ENCODE measurements at regions not wholly inside any gene's neighbourhood (a gene's known extent, or its start where the extent isn't known, plus 50 kb on each side); places are given as distances from the start of the nearest gene placed in this dataset.

DNA sequence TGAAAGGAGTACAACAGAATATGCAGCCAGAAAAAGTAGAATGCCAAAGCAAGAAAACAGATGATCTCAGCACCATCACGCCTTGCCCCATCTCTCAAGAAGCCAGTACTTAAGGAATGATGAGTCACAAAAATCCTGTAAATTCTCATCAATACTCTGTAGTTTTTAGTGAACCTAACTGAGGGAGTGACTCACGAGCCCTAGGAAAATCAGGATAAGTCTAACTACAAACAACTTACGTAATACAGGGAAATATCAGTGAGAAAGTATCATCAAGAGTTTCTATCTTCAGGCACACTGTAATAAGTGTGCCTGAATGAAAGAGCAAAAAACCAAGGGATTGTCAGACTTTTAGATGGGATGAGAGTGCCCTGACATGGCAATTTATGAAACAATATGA, 644.4 kb downstream of the STPG2 start:
- no peak for TF ChIP-seq GABPA (IDR thresholded peaks at IDR 0.05; ENCODE audit: low read depth)
- no peak for TF ChIP-seq REST (IDR thresholded peaks at IDR 0.05; ENCODE audit: insufficient replicate concordance, low read depth)
- no peak for TF ChIP-seq POLR2AphosphoS5 (IDR thresholded peaks at IDR 0.05; ENCODE audit: low read depth)
- TF ChIP-seq SPI1 (IDR thresholded peaks at IDR 0.05; ENCODE audit: borderline replicate concordance, low read depth) = no peak
- TF ChIP-seq, protein P1, sequence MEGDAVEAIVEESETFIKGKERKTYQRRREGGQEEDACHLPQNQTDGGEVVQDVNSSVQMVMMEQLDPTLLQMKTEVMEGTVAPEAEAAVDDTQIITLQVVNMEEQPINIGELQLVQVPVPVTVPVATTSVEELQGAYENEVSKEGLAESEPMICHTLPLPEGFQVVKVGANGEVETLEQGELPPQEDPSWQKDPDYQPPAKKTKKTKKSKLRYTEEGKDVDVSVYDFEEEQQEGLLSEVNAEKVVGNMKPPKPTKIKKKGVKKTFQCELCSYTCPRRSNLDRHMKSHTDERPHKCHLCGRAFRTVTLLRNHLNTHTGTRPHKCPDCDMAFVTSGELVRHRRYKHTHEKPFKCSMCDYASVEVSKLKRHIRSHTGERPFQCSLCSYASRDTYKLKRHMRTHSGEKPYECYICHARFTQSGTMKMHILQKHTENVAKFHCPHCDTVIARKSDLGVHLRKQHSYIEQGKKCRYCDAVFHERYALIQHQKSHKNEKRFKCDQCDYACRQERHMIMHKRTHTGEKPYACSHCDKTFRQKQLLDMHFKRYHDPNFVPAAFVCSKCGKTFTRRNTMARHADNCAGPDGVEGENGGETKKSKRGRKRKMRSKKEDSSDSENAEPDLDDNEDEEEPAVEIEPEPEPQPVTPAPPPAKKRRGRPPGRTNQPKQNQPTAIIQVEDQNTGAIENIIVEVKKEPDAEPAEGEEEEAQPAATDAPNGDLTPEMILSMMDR (IDR thresholded peaks at IDR 0.05; ENCODE audit: insufficient read depth, low read length) = no peak
- Histone ChIP-seq H3K27me3 (ENCODE audit: insufficient read depth, poor library complexity, severe bottlenecking) (no peaks in the 10 kb centered on the region), H3K4me3 (replicated peaks; ENCODE audit: insufficient read depth, low read length) (no peak overlapping the region), H3K27ac (replicated peaks) (no peak overlapping the region)
- no peak for DNase-seq (ENCODE audit: low read depth in 1 of 2, low spot score in 1 of 2)

DNA sequence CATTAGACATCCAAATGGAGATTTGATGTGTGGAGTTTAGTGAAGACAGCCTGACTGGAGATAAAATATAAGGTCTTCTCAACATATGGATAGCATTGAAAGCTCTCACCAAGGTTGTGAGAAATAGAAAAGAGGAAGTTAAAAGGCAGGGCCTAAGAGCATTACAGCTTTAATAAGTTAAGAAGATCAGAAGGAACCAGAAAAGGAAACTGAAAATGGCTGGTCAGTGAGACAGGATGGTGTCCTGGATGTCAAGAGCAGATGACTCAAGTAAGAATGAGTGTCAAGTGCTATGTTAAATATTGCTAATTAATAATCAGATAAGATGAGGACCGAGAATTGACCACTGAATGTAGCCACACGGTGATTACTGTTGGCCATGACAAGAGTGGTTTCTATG, 642.9 kb downstream of the STPG2 start:
- Histone ChIP-seq H3K27ac (replicated peaks) (no peak overlapping the region), H3K27me3 (ENCODE audit: insufficient read depth, poor library complexity, severe bottlenecking) (no peaks in the 10 kb centered on the region), H3K4me3 (replicated peaks; ENCODE audit: insufficient read depth, low read length) (no peak overlapping the region)
- DNase-seq (ENCODE audit: low read depth in 1 of 2, low spot score in 1 of 2) = no peak
- no peak for TF ChIP-seq REST (IDR thresholded peaks at IDR 0.05; ENCODE audit: insufficient replicate concordance, low read depth)
- TF ChIP-seq, protein P1 (IDR thresholded peaks at IDR 0.05; ENCODE audit: insufficient read depth, low read length) = no peak
- no peak for TF ChIP-seq SPI1 (IDR thresholded peaks at IDR 0.05; ENCODE audit: borderline replicate concordance, low read depth)
- no peak for TF ChIP-seq GABPA (IDR thresholded peaks at IDR 0.05; ENCODE audit: low read depth)
- TF ChIP-seq POLR2AphosphoS5 (IDR thresholded peaks at IDR 0.05; ENCODE audit: low read depth) = no peak

DNA sequence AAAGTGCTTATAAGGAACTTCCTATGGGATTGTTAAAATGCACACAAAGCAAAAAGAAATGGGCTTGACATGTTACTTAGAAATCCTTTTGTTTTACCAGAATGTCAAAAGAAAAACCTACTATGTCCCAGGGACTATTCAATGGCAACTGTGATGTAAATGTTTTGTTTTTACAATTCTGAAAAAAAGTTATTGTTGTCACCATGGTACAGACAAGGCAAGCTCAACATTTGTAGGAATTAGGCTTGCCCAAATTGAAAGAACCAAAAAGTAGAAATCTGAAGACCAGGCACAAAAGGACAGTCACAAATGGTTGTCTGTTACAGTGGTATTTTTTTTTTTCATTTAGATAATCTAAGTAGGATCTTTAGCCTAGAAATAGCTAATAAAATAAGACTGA, 638.6 kb downstream of the STPG2 start:
- Histone ChIP-seq H3K27ac (replicated peaks) (no peak overlapping the region), H3K4me3 (replicated peaks; ENCODE audit: insufficient read depth, low read length) (no peak overlapping the region), H3K27me3 (ENCODE audit: insufficient read depth, poor library complexity, severe bottlenecking) (no peaks in the 10 kb centered on the region)
- DNase-seq (ENCODE audit: low read depth in 1 of 2, low spot score in 1 of 2) = no peak
- no peak for TF ChIP-seq SPI1 (IDR thresholded peaks at IDR 0.05; ENCODE audit: borderline replicate concordance, low read depth)
- no peak for TF ChIP-seq GABPA (IDR thresholded peaks at IDR 0.05; ENCODE audit: low read depth)
- TF ChIP-seq, protein P1 (IDR thresholded peaks at IDR 0.05; ENCODE audit: insufficient read depth, low read length) = no peak
- no peak for TF ChIP-seq REST (IDR thresholded peaks at IDR 0.05; ENCODE audit: insufficient replicate concordance, low read depth)
- TF ChIP-seq POLR2AphosphoS5 (IDR thresholded peaks at IDR 0.05; ENCODE audit: low read depth) = no peak

All from HL-60 (cell line).